GM18519 (cell line): ENCODE measurements at regions not wholly inside any gene's neighbourhood (a gene's known extent, or its start where the extent isn't known, plus 50 kb on each side); places are given as distances from the start of the nearest gene placed in this dataset.

Source experiments
- ATAC-seq: cut with Tn5 transposase; IDR thresholded peaks from one replicate; pipeline ENCODE4 v1.9.1; 2021; ENCODE audit warnings: mild to moderate bottlenecking, moderate library complexity; ENCODE audit not compliant: unreplicated experiment, low FRiP score

DNA sequence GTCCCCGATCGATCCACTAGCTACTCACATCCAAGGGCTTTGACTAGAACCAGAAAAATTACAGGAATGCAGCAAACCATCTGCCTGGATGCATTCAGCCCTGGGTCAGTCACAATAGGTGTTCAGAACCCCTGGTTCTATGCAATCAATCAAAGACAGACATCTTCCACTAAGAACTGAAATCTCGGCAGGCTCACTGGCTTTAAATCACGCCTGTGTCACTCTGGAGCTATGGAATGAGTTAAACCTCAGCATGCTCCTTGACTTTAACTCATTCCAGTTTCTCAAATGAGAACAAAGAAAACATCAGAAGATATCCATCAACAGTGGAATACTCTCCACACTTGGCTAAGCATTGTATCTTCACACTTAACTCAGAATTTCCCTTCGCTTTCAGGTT lies 68.1 kb upstream of the SPTBN1 start:
- no peak for ATAC-seq

DNA sequence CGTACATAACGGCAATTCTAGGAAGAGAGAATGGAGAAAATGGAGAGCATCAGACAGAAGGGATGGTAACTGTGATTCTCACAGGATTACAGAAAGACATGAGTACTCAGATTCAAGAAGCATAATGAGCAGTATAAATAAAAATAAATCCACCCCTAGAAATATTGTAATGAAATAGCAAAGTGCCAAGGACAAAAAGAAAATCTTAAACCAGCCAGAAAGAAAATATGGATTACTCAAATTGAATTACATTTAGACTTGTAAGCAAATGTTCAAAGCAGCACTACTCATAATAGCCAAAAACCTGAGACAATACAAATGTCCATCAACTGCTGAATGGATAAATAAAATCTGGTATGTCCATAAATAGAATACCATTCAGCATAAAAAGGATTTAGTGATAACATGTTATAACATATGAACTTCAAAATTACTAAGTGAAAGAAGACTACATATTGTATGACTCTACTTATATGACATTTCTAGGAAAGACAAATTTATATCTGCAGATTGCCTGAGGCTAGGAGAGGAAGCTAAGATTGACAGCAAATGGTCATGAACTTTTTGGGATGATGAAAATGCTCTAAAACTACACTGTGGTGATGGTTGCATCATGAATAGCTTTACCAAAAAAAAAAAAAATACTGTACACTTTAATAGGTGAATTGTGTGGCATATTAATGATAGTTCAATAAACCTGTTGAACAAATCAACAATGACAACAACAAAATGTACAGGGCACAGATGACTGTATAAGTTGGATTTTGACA lies 63.4 kb upstream of the SPTBN1 start:
- no peak for ATAC-seq

DNA sequence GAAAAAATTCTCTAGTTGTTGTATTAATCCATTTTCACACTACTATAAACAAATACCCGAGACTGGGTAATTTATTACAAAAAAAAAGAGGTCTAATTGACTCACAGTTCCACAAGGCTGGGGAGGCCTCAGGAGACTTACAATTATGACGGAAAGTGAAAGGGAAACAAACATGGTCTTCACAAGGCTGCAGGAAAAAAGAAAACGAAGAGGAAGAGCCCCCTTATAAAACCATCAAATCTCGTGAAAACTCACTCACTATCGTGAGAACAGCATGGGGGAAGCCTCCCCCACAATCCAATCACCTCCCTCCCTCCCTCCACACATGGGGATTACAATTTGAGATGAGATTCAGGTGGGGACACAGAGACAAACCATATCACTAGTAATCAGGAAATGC lies 61.7 kb upstream of the SPTBN1 start:
- ATAC-seq, result peak; percentile 57

DNA sequence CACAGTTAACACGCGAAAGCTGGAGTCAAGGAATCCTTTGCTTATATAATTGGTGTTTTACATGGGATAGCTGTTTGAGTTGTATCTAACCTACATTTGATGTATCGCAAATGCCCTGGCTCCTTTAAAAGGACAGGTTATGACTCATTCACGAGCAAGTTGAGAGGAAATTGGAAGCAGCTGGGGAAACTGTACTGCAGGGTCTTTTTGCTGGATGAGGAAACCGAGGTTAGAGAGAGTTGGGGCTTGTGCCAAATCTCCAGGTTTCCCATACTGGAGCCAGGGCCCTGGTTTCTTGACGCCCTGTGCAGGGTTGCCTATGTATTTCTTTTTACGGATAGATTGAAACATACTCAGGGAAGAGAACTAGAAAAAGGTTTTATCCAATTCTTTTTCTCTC lies 60.0 kb upstream of the SPTBN1 start:
- ATAC-seq, result no peak

DNA sequence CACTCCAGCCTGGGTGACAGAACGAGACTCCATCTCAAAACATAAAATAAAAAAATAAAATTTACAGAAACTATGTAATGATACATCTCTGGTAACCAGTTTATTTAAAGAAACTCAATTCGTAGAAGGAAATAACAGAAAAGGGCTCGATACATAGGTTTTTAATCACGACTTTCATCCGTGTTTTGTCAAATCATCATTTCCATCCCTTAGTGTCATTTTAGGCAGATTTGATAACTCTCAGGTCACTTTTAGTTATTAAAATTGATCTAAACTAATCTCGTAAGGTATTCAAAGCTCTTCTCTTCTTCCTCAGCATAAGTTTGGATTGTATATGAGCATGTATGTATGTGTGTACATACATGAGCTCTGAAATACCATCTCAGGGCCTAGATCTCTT lies 59.3 kb upstream of the SPTBN1 start:
- ATAC-seq, result no peak

DNA sequence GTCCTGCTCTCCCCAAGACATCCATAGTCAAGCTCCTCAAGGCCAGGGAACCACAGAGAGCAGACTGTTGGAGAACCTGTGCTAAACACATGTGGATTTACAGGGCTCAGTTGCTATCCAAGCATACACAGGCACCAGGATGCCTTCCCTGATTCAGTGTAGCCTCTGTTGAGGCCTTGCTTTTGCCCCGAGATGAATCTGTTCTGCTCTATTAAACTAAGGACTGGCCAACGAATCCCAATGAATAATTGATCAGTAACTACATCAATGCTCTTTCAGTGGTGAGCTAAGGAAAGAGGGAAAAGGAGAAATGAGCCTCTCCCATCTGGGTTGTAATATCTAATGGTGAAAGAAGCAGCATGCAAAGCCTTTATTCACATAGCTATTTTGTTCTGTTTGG lies 58.7 kb upstream of the SPTBN1 start:
- no peak for ATAC-seq

DNA sequence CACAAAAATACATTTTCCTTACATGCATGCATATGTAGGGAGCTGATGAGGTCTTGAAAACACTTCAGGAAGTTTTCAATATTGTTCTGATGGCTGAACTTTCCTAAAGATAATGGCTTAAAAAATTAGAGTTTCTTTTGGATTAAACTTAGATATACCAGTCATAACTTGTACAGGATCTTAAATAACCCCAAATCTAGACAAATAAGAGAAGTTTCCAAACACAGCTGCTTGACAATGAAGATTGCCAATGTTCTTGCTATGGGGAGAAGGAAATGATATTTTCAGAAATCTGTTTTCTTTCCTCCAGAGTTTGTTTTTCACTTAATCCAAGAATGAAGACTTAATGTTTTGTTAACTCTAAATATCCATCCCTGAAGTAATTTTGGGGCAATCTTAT lies 54.6 kb upstream of the SPTBN1 start:
- no peak for ATAC-seq

DNA sequence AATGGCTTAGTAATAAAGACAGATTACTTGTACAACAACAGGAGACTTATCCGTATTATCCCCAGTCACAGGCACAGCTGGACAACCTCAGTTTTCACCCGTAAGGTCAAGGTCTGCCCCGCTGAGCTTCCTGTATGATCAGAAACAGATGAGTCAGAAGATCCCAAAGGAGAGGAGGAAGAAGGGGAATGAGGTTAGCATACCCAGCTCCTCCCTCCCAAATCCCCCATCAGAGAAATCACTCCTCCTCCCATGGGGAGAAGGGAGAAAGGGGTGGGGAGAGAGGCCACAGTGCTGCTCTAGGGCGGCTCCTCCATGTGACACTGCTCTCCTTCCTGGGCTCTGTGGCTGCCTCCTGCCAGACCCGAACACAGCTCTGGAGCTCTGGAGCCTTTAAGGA lies 53.8 kb upstream of the SPTBN1 start:
- ATAC-seq, result no peak

DNA sequence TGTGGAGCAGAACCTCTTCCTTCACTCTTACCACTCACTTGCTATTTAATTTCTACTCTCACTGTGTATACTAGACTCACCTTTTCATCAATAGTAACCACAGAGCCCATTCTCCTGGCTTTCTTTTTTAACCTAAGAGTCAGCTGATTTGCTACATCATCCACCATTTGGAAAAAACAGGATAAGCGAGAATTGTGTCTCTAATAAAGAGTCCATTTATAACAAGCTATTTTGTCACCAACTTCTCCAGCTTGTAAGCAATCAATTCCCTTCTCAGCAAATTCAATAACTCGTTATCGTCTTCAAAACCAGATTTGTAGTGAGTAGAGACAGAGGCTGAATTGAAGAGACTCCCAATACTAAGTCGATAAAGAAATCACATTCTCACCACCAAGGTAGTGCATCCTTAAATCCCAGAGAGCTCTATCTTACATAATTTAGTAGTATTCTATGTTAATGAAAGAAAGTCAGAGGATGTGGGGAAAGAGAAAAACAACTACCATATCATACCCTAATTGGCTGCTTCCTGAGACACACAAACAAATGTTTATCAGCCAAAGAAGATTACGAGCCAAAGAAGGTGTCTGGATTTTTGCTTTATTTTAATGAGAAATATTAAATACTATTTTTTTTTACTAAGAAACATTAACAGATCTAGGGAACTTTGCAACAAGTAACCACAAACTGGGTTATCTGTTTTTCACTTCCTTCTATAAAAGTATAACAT lies 52.5 kb upstream of the SPTBN1 start:
- no peak for ATAC-seq

DNA sequence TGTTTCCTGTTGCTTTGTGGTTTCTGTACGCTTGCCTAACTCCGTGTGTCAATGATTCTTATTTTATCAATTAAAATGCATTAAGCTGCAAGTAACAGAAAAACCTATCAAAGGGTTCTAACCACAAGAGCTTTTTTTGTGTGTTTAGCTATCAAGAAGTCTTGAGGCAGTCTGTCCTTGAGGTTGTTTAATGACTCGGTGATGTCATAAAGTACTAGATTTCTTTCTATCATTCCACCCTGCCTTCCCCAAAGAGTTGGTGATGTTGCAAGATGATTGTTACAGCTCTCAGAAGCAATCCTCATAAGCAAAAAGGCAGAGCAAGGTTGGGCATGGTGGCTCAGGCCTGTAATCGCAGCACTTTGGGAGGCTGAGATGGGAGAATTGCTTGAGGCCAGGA lies 51.9 kb upstream of the SPTBN1 start:
- ATAC-seq, result no peak

DNA sequence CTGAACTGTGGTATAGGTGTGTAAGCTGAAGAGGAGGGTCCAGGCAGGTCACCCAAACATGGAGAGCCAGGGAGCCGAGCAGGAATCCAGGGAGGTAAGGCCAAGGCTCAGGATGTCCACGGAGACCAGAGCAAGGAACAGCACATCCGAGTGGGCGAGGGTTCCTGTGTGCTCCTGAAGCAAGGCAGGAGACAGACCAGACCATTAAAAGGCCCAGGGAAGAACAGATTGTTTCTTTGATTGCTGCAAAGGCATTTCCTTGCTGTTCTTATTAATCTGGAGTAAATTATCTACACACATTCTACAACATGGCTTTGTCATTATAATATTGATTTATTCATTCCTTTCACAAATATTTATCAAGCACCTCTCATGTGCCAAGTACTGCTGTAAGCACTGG lies 50.1 kb upstream of the SPTBN1 start:
- ATAC-seq, result no peak
